ENCODE measurements at regions not wholly inside any gene's neighbourhood (a gene's known extent, or its start where the extent isn't known, plus 50 kb on each side); places are given as distances from the start of the nearest gene placed in this dataset.

DNA sequence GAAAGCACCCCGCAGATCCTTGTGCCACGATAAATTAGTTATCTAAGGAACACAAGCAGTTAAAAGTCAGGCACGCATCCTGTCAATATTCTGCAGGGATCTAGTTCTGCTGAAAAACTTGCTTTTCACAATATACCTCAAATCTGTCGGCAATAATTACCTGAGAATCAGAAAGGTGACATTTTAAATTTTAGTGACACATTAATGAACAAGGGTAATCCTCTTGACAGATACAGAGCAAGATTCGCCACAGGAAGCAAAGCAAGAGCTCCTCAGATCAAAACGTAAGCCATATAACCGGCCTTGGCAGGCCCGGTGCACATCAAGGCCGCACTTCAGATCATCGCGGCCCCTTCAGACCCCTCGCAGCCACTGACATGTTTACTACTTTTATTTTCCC, 185.7 kb downstream of the ATPSCKMT start:
- TF ChIP-seq, protein P1, sequence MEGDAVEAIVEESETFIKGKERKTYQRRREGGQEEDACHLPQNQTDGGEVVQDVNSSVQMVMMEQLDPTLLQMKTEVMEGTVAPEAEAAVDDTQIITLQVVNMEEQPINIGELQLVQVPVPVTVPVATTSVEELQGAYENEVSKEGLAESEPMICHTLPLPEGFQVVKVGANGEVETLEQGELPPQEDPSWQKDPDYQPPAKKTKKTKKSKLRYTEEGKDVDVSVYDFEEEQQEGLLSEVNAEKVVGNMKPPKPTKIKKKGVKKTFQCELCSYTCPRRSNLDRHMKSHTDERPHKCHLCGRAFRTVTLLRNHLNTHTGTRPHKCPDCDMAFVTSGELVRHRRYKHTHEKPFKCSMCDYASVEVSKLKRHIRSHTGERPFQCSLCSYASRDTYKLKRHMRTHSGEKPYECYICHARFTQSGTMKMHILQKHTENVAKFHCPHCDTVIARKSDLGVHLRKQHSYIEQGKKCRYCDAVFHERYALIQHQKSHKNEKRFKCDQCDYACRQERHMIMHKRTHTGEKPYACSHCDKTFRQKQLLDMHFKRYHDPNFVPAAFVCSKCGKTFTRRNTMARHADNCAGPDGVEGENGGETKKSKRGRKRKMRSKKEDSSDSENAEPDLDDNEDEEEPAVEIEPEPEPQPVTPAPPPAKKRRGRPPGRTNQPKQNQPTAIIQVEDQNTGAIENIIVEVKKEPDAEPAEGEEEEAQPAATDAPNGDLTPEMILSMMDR (IDR thresholded peaks at IDR 0.05; ENCODE audit: low read depth, low read length): no peak
- no peak for TF ChIP-seq POLR2A (IDR thresholded peaks at IDR 0.05; ENCODE audit: extremely low read depth, insufficient read length)

Data from NB4 (cell line).